Lower leg skin (tissue), 3 donors: ENCODE measurements at regions not wholly inside any gene's neighbourhood (a gene's known extent, or its start where the extent isn't known, plus 50 kb on each side); places are given as distances from the start of the nearest gene placed in this dataset.

Experiments used
- CTCF ChIP-seq, 3 donors: fragments of 450-650 bp; IDR thresholded peaks; one replicate each; pipeline ENCODE4 v1.5.1; 2016; ENCODE audit warnings: antibody characterized with exemption in 3 of 3, mild to moderate bottlenecking in 3 of 3, moderate library complexity in 2 of 3
- POLR2A ChIP-seq, 2 donors: fragments of 450-650 bp; IDR thresholded peaks; one replicate each; pipeline ENCODE4 v1.6.1; 2016 to 2017; ENCODE audit warnings: antibody characterized with exemption in 2 of 2, mild to moderate bottlenecking in 1 of 2, moderate library complexity in 1 of 2

- TF ChIP-seq CTCF (IDR thresholded peaks at IDR 0.05) (no peak), POLR2A (IDR thresholded peaks at IDR 0.05) (no peak)
Observed at GRCh38 chr3:70531838-70532489, 219.5 kb upstream of the MDFIC2 start.
